ENCODE measurements at regions not wholly inside any gene's neighbourhood (a gene's known extent, or its start where the extent isn't known, plus 50 kb on each side); places are given as distances from the start of the nearest gene placed in this dataset.
"Not testable (repeated sequence)": the region's sequence is repeated elsewhere in the genome, so short reads cannot be mapped to it uniquely, and the experiment has no call there.

GRCh38 chr11:3531280-3531679 is 110.5 kb downstream of the ART5 start:
- H3K9ac ChIP-seq (ENCODE audit: insufficient read length); H3K36me3 ChIP-seq (ENCODE audit: insufficient read depth, low read length); DNase-seq (ENCODE audit: low read depth, low spot score); H3K27ac ChIP-seq; H3K9me3 ChIP-seq (ENCODE audit: low read depth, low read length); H3K4me3 ChIP-seq: not testable (repeated sequence)

GRCh38 chr11:3523567-3523966 is 118.2 kb downstream of the ART5 start:
- H3K9me3 ChIP-seq (ENCODE audit: low read depth, low read length); H3K27ac ChIP-seq; H3K9ac ChIP-seq (ENCODE audit: insufficient read length); DNase-seq (ENCODE audit: low read depth, low spot score); H3K36me3 ChIP-seq (ENCODE audit: insufficient read depth, low read length); H3K4me3 ChIP-seq: not testable (repeated sequence)

- not testable (repeated sequence) for H3K27ac ChIP-seq; H3K36me3 ChIP-seq (ENCODE audit: insufficient read depth, low read length); DNase-seq (ENCODE audit: low read depth, low spot score); H3K9me3 ChIP-seq (ENCODE audit: low read depth, low read length); H3K4me3 ChIP-seq; H3K9ac ChIP-seq (ENCODE audit: insufficient read length)
These were observed 120.9 kb downstream of the ART5 start for GRCh38 chr11:3520905-3521304.

GRCh38 chr11:3519841-3520240 is 122.0 kb downstream of the ART5 start:
- not testable (repeated sequence) for H3K36me3 ChIP-seq (ENCODE audit: insufficient read depth, low read length); H3K4me3 ChIP-seq; H3K9ac ChIP-seq (ENCODE audit: insufficient read length); H3K27ac ChIP-seq; DNase-seq (ENCODE audit: low read depth, low spot score); H3K9me3 ChIP-seq (ENCODE audit: low read depth, low read length)

GRCh38 chr11:3516934-3517567 is 124.7 kb downstream of the ART5 start:
- not testable (repeated sequence) for H3K4me3 ChIP-seq; H3K36me3 ChIP-seq (ENCODE audit: insufficient read depth, low read length); H3K9ac ChIP-seq (ENCODE audit: insufficient read length); DNase-seq (ENCODE audit: low read depth, low spot score); H3K9me3 ChIP-seq (ENCODE audit: low read depth, low read length); H3K27ac ChIP-seq

GRCh38 chr11:3516345-3516933 is 125.4 kb downstream of the ART5 start:
- not testable (repeated sequence) for H3K36me3 ChIP-seq (ENCODE audit: insufficient read depth, low read length)

GRCh38 chr11:3514635-3515424 is 127.0 kb downstream of the ART5 start:
- not testable (repeated sequence) for DNase-seq (ENCODE audit: low read depth, low spot score); H3K4me3 ChIP-seq; H3K9me3 ChIP-seq (ENCODE audit: low read depth, low read length); H3K9ac ChIP-seq (ENCODE audit: insufficient read length); H3K36me3 ChIP-seq (ENCODE audit: insufficient read depth, low read length); H3K27ac ChIP-seq

More at GRCh38 chr11:3516345-3516933, 125.4 kb downstream of the ART5 start:
- not testable (repeated sequence) for H3K4me3 ChIP-seq; H3K9me3 ChIP-seq (ENCODE audit: low read depth, low read length); H3K9ac ChIP-seq (ENCODE audit: insufficient read length); DNase-seq (ENCODE audit: low read depth, low spot score); H3K27ac ChIP-seq

- not testable (repeated sequence) for H3K9ac ChIP-seq (ENCODE audit: insufficient read length); H3K36me3 ChIP-seq (ENCODE audit: insufficient read depth, low read length); DNase-seq (ENCODE audit: low read depth, low spot score); H3K27ac ChIP-seq; H3K4me3 ChIP-seq; H3K9me3 ChIP-seq (ENCODE audit: low read depth, low read length)
These were observed 128.5 kb downstream of the ART5 start for GRCh38 chr11:3513311-3513710.

GRCh38 chr11:3512751-3513150 is 129.0 kb downstream of the ART5 start:
- not testable (repeated sequence) for H3K36me3 ChIP-seq (ENCODE audit: insufficient read depth, low read length); DNase-seq (ENCODE audit: low read depth, low spot score); H3K9ac ChIP-seq (ENCODE audit: insufficient read length); H3K27ac ChIP-seq; H3K4me3 ChIP-seq; H3K9me3 ChIP-seq (ENCODE audit: low read depth, low read length)

GRCh38 chr11:3512133-3512703 is 129.6 kb downstream of the ART5 start:
- not testable (repeated sequence) for DNase-seq (ENCODE audit: low read depth, low spot score); H3K9ac ChIP-seq (ENCODE audit: insufficient read length); H3K4me3 ChIP-seq; H3K9me3 ChIP-seq (ENCODE audit: low read depth, low read length); H3K27ac ChIP-seq; H3K36me3 ChIP-seq (ENCODE audit: insufficient read depth, low read length)

- not testable (repeated sequence) for H3K9ac ChIP-seq (ENCODE audit: insufficient read length)
These were observed 130.2 kb downstream of the ART5 start for GRCh38 chr11:3511416-3512132.

GRCh38 chr11:3509563-3509962 is 130.6 kb upstream of the ZNF195 start:
- not testable (repeated sequence) for DNase-seq (ENCODE audit: low read depth, low spot score); H3K9ac ChIP-seq (ENCODE audit: insufficient read length); H3K36me3 ChIP-seq (ENCODE audit: insufficient read depth, low read length); H3K4me3 ChIP-seq; H3K27ac ChIP-seq; H3K9me3 ChIP-seq (ENCODE audit: low read depth, low read length)

More at GRCh38 chr11:3511416-3512132, 130.2 kb downstream of the ART5 start:
- not testable (repeated sequence) for H3K9me3 ChIP-seq (ENCODE audit: low read depth, low read length); H3K36me3 ChIP-seq (ENCODE audit: insufficient read depth, low read length); H3K27ac ChIP-seq; H3K4me3 ChIP-seq; DNase-seq (ENCODE audit: low read depth, low spot score)

- H3K27ac ChIP-seq; H3K9ac ChIP-seq (ENCODE audit: insufficient read length); H3K4me3 ChIP-seq; DNase-seq (ENCODE audit: low read depth, low spot score); H3K9me3 ChIP-seq (ENCODE audit: low read depth, low read length); H3K36me3 ChIP-seq (ENCODE audit: insufficient read depth, low read length): not testable (repeated sequence)
These were observed 120.3 kb upstream of the ZNF195 start for GRCh38 chr11:3499198-3499597.

GRCh38 chr11:3498356-3498755 is 119.4 kb upstream of the ZNF195 start:
- H3K9me3 ChIP-seq (ENCODE audit: low read depth, low read length); H3K36me3 ChIP-seq (ENCODE audit: insufficient read depth, low read length); H3K4me3 ChIP-seq; H3K27ac ChIP-seq; DNase-seq (ENCODE audit: low read depth, low spot score); H3K9ac ChIP-seq (ENCODE audit: insufficient read length): not testable (repeated sequence)
